GM23338 (cell line): ENCODE measurements at regions not wholly inside any gene's neighbourhood (a gene's known extent, or its start where the extent isn't known, plus 50 kb on each side); places are given as distances from the start of the nearest gene placed in this dataset.
"Not testable (repeated sequence)": the region's sequence is repeated elsewhere in the genome, so short reads cannot be mapped to it uniquely, and the experiment has no call there.

ENCODE experiments used
- ATAC-seq: fragments of 200-7000 bp; cut with Tn5 transposase; 3 replicates; pipeline ENCODE4 v1.9.1; 2020
- DNase-seq: peaks from one replicate; pipeline ENCODE4 v3.0.0-alpha.2; 2015; ENCODE audit warnings: low spot score
- H2AFZ ChIP-seq: fragments of 200-600 bp; sonication (generic); 2 replicates; pipeline ENCODE4 v1.8.0; 2016; ENCODE audit warnings: antibody characterized with exemption, mild to moderate bottlenecking, moderate library complexity
- H3F3A ChIP-seq: fragments of 200-600 bp; sonication (generic); replicated peaks from 2 replicates; pipeline ENCODE4 v1.8.0; 2017; ENCODE audit warnings: antibody characterized with exemption, mixed run types, low read depth
- H3K27ac ChIP-seq: fragments of 200-600 bp; sonication (generic); 2 replicates; pipeline ENCODE4 v1.6.1; 2016; ENCODE audit warnings: low read depth
- H3K27me3 ChIP-seq: fragments of 200-600 bp; sonication (generic); 2 replicates; pipeline ENCODE4 v1.8.0; 2016; ENCODE audit warnings: mild to moderate bottlenecking, mixed run types, moderate library complexity; ENCODE audit not compliant: insufficient read depth
- H3K36me3 ChIP-seq: fragments of 200-600 bp; sonication (generic); 2 replicates; pipeline ENCODE4 v1.8.0; 2016; ENCODE audit warnings: mild to moderate bottlenecking; ENCODE audit not compliant: insufficient read depth
- H3K4me1 ChIP-seq: fragments of 200-600 bp; sonication (generic); 2 replicates; pipeline ENCODE4 v1.8.0; 2016; ENCODE audit warnings: mild to moderate bottlenecking, moderate library complexity; ENCODE audit not compliant: insufficient read depth
- H3K4me2 ChIP-seq: fragments of 200-600 bp; sonication (generic); 2 replicates; pipeline ENCODE4 v1.7.1; 2017; ENCODE audit warnings: mixed run types
- H3K4me3 ChIP-seq: fragments of 200-600 bp; sonication (generic); 2 replicates; pipeline ENCODE4 v1.6.1; 2016; ENCODE audit warnings: mixed run types
- H3K79me2 ChIP-seq: fragments of 200-600 bp; sonication (generic); replicated peaks from 2 replicates; pipeline ENCODE4 v1.8.0; 2017; ENCODE audit warnings: mild to moderate bottlenecking; ENCODE audit not compliant: insufficient read depth
- H3K9me2 ChIP-seq: fragments of 200-600 bp; sonication (generic); 2 replicates; pipeline ENCODE4 v1.8.0; 2017; ENCODE audit not compliant: insufficient read depth
- H4K20me1 ChIP-seq: fragments of 200-600 bp; sonication (generic); replicated peaks from 2 replicates; pipeline ENCODE4 v1.8.0; 2017; ENCODE audit warnings: mild to moderate bottlenecking; ENCODE audit not compliant: insufficient read depth
- H3K27ac Mint-ChIP-seq: 2 replicates; pipeline ENCODE4 v1.8.0; 2020; ENCODE audit warnings: inconsistent platforms, mild to moderate bottlenecking, moderate library complexity, mixed read lengths
- H3K27me3 Mint-ChIP-seq: 3 replicates; pipeline ENCODE4 v1.8.0; 2022; ENCODE audit warnings: low read depth, mild to moderate bottlenecking, moderate library complexity, mixed read lengths, inconsistent platforms; ENCODE audit not compliant: insufficient read depth, poor library complexity
- H3K36me3 Mint-ChIP-seq: 3 replicates; pipeline ENCODE4 v1.8.0; 2021; ENCODE audit warnings: low read depth, mild to moderate bottlenecking, inconsistent platforms, moderate library complexity, mixed read lengths
- H3K4me1 Mint-ChIP-seq: 3 replicates; pipeline ENCODE4 v1.8.0; 2020; ENCODE audit warnings: mild to moderate bottlenecking, inconsistent platforms, mixed read lengths
- H3K4me3 Mint-ChIP-seq: 3 replicates; pipeline ENCODE4 v1.8.0; 2021; ENCODE audit warnings: moderate library complexity, mild to moderate bottlenecking, inconsistent platforms, mixed read lengths
- H3K9me3 Mint-ChIP-seq: 3 replicates; pipeline ENCODE4 v1.8.0; 2020; ENCODE audit warnings: moderate library complexity, mild to moderate bottlenecking, inconsistent platforms, mixed read lengths

DNA sequence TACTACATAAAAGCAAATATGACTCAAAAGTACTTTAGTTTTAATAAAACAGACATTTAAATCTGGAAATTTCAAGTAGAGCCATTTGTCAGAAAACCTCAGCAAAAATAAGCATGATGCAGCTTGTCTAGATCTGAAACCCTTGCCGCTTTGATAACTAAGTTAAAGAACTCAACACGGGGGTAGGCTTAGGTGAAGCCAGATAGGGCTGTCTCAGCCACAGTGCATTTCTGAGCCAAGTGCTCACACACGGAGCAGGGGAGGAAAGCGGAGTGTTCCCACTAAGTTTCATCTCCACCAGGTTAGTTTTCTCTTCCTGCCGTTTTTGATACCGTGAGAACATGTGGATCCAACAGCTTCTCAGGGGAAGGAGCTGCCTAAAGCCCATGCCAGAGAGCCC lies 303.5 kb downstream of the BCL2L11 start:
- not testable (repeated sequence) for H3K4me1 Mint-ChIP-seq, H3K9me2 ChIP-seq, H3K4me1 ChIP-seq, H3K36me3 Mint-ChIP-seq, H3K4me3 Mint-ChIP-seq, H3K79me2 ChIP-seq, H3K27me3 Mint-ChIP-seq, H3K4me3 ChIP-seq, H3K27ac ChIP-seq, H3K27ac Mint-ChIP-seq, H2AFZ ChIP-seq, ATAC-seq, H3F3A ChIP-seq, H3K27me3 ChIP-seq, H3K4me2 ChIP-seq, H3K36me3 ChIP-seq, DNase-seq, H4K20me1 ChIP-seq, H3K9me3 Mint-ChIP-seq

DNA sequence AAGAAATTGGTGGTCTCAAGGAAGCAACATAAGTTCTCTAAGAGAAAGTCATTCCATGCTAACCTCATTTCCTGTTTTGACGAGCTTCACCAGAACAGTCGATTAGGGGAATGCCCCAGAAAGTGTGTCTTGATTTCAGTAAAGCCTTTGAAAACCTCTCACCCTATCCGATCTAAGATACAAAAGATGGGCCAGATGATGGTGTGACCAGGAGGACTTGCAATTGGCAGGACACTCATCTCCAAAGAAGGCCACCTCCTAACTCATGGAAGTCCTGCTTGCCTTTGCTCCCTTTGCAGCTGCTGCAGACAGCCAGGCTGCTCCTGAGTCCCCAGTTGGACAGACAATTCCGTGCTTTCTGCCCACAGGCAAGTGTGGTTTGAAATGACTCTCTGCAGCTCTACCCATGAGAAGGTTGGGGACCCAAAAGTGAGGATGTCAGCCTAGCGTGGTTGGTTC lies 304.2 kb downstream of the BCL2L11 start:
- not testable (repeated sequence) for H3K27ac Mint-ChIP-seq, H3K4me1 Mint-ChIP-seq, H3K36me3 Mint-ChIP-seq, H3K27me3 Mint-ChIP-seq, H3K79me2 ChIP-seq, H2AFZ ChIP-seq, H3K9me3 Mint-ChIP-seq, H3K4me3 ChIP-seq, H3K4me3 Mint-ChIP-seq, H3K4me2 ChIP-seq, H3K27ac ChIP-seq, H3K36me3 ChIP-seq, H3K9me2 ChIP-seq, H3K27me3 ChIP-seq, H4K20me1 ChIP-seq, H3F3A ChIP-seq, DNase-seq, ATAC-seq, H3K4me1 ChIP-seq

GRCh38 chr2:111425789-111426201 lies 305.1 kb downstream of the BCL2L11 start:
- not testable (repeated sequence) for H3K27ac ChIP-seq, H4K20me1 ChIP-seq, ATAC-seq, H3K36me3 Mint-ChIP-seq, H3K4me3 ChIP-seq, H3K4me3 Mint-ChIP-seq, DNase-seq, H3K4me1 ChIP-seq, H3K4me1 Mint-ChIP-seq, H3K9me3 Mint-ChIP-seq, H3K9me2 ChIP-seq, H3K4me2 ChIP-seq, H3F3A ChIP-seq, H3K27ac Mint-ChIP-seq, H3K79me2 ChIP-seq, H3K27me3 ChIP-seq, H3K36me3 ChIP-seq, H3K27me3 Mint-ChIP-seq, H2AFZ ChIP-seq

DNA sequence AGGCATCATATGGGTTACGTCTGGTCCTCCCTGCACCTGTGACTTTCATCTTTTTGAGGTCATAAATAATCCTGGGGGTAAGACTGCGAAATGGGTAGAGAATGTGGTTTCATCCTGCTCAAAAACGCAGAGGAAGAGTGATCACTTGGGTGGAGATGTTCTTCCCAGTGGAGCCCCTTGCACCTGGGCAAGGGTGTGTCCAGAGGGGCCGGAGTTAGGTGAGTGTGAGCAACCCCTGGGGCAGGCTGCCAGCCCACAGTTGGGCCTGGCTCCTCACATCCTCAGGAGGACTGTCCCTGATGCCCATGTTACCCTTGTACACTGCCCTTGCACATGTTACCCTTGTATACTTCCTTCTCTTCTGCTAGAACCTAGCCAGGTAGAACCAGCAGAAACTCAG lies 306.6 kb downstream of the BCL2L11 start:
- H3K36me3 ChIP-seq, H3K4me3 Mint-ChIP-seq, H3K9me3 Mint-ChIP-seq, H3K27me3 ChIP-seq, DNase-seq, H3K79me2 ChIP-seq, H3K4me1 Mint-ChIP-seq, H3K36me3 Mint-ChIP-seq, H4K20me1 ChIP-seq, H3F3A ChIP-seq, H3K4me1 ChIP-seq, H2AFZ ChIP-seq, ATAC-seq, H3K9me2 ChIP-seq, H3K27me3 Mint-ChIP-seq, H3K27ac ChIP-seq, H3K27ac Mint-ChIP-seq, H3K4me2 ChIP-seq, H3K4me3 ChIP-seq: not testable (repeated sequence)

DNA sequence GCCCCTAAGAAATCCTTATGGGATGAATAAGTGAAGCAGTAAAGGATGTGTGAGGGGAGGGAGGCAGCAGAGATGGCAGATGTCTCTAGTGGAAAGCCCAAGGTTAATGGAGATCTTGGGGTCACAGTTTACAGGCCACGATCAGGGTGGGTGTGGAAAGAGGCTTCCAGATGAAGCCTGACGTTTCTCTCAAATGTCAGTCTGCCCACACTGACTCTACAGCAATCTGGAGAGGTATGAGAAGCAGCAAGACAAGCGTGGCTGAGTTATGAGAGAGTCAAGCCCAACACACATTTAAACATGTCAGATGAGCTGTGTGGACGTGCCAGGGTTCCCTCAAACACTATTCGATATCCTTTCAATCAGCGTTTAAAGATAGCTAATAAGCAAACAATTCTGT lies 308.2 kb downstream of the BCL2L11 start:
- H4K20me1 ChIP-seq, H2AFZ ChIP-seq, H3K27ac Mint-ChIP-seq, H3K79me2 ChIP-seq, ATAC-seq, H3K4me3 Mint-ChIP-seq, H3K9me3 Mint-ChIP-seq, H3K9me2 ChIP-seq, H3K36me3 Mint-ChIP-seq, H3K4me1 ChIP-seq, DNase-seq, H3K27ac ChIP-seq, H3K4me3 ChIP-seq, H3K4me2 ChIP-seq, H3K27me3 ChIP-seq, H3K27me3 Mint-ChIP-seq, H3F3A ChIP-seq, H3K36me3 ChIP-seq, H3K4me1 Mint-ChIP-seq: not testable (repeated sequence)

- H3K36me3 Mint-ChIP-seq, H3K9me3 Mint-ChIP-seq, H3K27ac Mint-ChIP-seq, H2AFZ ChIP-seq, ATAC-seq, H3K27me3 ChIP-seq, DNase-seq, H3K36me3 ChIP-seq, H3K4me1 ChIP-seq, H4K20me1 ChIP-seq, H3K4me2 ChIP-seq, H3K27ac ChIP-seq, H3K4me3 Mint-ChIP-seq, H3K79me2 ChIP-seq, H3K4me1 Mint-ChIP-seq, H3K4me3 ChIP-seq, H3K9me2 ChIP-seq, H3F3A ChIP-seq, H3K27me3 Mint-ChIP-seq: not testable (repeated sequence)
These were observed 308.6 kb downstream of the BCL2L11 start for GRCh38 chr2:111429353-111429752.
